ENCODE measurements at regions not wholly inside any gene's neighbourhood (a gene's known extent, or its start where the extent isn't known, plus 50 kb on each side); places are given as distances from the start of the nearest gene placed in this dataset.

DNA sequence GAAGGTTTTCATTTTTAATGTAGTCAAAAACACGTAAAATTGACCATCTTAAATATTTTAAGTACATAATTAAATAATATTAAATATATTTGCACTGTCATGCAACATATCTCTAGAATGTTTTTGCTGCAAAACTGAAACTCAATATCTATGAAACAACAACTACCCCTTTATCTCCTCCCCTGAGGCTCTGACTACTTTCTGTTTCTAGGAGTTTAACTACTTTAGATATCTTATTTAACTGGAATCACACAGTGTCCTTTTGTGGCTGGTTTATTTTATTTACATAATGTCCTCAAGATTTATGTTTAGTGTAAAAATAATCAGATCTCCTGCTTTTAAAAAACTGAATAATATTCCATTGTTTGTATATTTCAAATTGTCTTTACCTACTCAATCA lies 2003.9 kb downstream of the TP53TG3F start:
- no peaks in the 10 kb centered on the region for H3K36me3 Mint-ChIP-seq (ENCODE audit: low read depth)
- no peak overlapping the region for H3K4me3 Mint-ChIP-seq
- H3K27me3 Mint-ChIP-seq: no peaks in the 10 kb centered on the region
- no peak for DNase-seq
- H3K4me1 Mint-ChIP-seq (ENCODE audit: low read depth): no peaks in the 10 kb centered on the region
- peaks cover 38% of the 10 kb centered on the region for H3K9me3 Mint-ChIP-seq
- H3K27ac Mint-ChIP-seq: no peak overlapping the region

DNA sequence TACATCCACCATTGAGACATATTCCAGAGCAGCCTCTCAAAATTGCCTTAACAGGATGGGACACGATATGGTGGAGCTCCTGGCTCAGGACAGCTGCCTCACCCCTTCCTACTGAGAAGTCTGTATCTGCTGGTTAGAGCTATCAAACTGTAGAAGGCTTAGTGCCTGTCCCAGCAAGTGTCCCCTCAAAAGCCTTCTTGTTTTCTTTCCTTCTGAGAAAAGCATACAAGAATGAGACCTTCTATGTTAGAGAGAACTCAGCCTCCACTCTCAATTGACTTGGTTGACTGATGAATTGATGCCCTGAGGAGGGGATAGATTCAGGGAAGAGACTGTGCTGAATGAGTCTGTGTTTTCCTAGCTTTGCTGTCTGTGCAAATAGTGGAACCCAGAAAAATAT lies 2020.9 kb downstream of the TP53TG3F start:
- Mint-ChIP-seq H3K9me3 (peaks cover 40% of the 10 kb centered on the region), H3K4me1 (ENCODE audit: low read depth) (no peaks in the 10 kb centered on the region), H3K4me3 (no peak overlapping the region), H3K27me3 (no peaks in the 10 kb centered on the region), H3K36me3 (ENCODE audit: low read depth) (no peaks in the 10 kb centered on the region), H3K27ac (no peak overlapping the region)
- no peak for DNase-seq

DNA sequence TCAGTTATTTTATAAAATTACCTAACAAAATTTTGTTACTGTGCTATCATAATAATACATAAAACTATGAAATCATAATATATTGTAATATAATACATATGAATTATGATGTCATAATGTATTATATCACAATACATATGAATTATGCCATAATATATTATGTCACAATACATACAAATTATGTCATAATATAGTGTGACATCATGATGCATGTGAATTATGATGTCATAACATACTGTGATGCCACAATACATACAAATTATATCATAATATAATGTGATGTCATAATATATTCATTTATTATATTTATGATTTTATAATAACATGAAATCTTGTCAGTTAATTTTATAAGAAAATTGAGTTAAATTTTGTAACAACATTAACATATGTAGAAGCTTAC lies 2021.6 kb downstream of the TP53TG3F start:
- no peak for DNase-seq

DNA sequence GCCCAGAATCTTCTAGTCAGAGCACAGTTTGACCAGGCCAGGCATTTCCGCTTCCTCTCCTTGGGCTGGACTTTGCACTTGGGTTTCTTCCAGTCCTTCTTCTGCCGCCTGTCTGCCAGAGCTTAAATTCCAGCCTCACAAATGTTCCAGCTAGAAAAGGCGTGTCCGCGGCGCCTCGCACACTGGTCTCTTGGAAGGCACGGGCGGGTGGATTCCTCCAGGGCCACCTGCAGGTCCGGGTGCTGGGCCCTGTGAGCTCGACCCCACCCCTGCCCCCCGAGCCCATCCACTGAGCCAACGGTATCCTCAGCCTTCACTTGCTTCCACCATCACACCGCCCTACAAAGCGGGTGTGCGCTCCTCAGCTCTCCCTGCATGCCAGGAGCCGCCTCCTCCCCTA lies 2026.5 kb downstream of the TP53TG3F start:
- Mint-ChIP-seq H3K4me1 (ENCODE audit: low read depth) (no peaks in the 10 kb centered on the region), H3K9me3 (peaks cover 42% of the 10 kb centered on the region), H3K4me3 (no peak overlapping the region), H3K27ac (no peak overlapping the region), H3K27me3 (no peaks in the 10 kb centered on the region), H3K36me3 (ENCODE audit: low read depth) (no peaks in the 10 kb centered on the region)
- DNase-seq: no peak

More for the DNA sequence above, 2021.6 kb downstream of the TP53TG3F start:
- Mint-ChIP-seq H3K27ac (no peak overlapping the region), H3K27me3 (no peaks in the 10 kb centered on the region), H3K4me1 (ENCODE audit: low read depth) (no peaks in the 10 kb centered on the region), H3K36me3 (ENCODE audit: low read depth) (no peaks in the 10 kb centered on the region), H3K9me3 (peaks cover 34% of the 10 kb centered on the region), H3K4me3 (no peak overlapping the region)

DNA sequence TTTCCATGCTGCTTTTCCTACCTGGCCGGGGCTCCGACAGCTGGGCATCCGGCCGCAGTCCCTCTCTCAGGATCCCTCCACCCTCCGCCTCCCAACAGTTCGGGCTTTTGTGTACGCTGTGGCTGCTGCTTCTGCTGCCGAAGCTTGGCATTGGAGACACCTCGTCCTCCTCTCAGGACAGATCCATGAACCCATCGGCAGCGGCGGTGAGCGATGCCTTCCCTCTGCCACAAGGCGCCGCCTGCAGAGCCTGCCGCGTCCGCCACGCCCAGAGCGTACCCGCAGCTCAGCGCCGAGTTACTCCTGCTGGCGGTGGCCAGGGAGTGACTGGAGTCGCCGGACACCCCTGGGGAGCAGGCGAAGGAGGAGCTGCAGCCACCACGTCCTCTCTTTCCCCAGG lies 2032.8 kb downstream of the TP53TG3F start:
- Mint-ChIP-seq H3K27ac (no peak overlapping the region), H3K36me3 (ENCODE audit: low read depth) (no peaks in the 10 kb centered on the region), H3K4me3 (no peak overlapping the region), H3K9me3 (peaks cover 43% of the 10 kb centered on the region), H3K27me3 (no peaks in the 10 kb centered on the region), H3K4me1 (ENCODE audit: low read depth) (no peaks in the 10 kb centered on the region)
- no peak for DNase-seq

DNA sequence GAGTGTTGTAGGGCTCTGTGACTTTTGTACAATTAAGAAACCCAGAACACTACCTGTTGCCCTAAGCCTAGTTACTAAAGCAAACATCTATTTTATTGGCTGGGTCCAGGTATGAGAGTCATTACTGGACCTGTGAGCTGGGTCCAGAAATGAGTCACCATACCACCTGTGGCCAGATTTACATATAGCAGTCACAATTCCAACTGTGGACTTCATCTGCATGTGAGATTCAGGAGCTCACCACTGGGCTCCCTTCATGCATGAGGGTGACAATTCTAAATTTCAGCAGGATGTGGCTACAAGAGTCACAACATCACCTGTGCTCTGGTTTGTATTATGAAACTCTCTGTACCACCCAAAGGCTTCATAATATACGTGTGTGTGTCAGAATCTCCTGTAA lies 2038.0 kb downstream of the TP53TG3F start:
- H3K36me3 Mint-ChIP-seq (ENCODE audit: low read depth): no peaks in the 10 kb centered on the region
- no peaks in the 10 kb centered on the region for H3K4me1 Mint-ChIP-seq (ENCODE audit: low read depth)
- no peaks in the 10 kb centered on the region for H3K27me3 Mint-ChIP-seq
- no peak overlapping the region for H3K27ac Mint-ChIP-seq
- DNase-seq: no peak
- H3K9me3 Mint-ChIP-seq: peaks cover 52% of the 10 kb centered on the region
- no peak overlapping the region for H3K4me3 Mint-ChIP-seq

DNA sequence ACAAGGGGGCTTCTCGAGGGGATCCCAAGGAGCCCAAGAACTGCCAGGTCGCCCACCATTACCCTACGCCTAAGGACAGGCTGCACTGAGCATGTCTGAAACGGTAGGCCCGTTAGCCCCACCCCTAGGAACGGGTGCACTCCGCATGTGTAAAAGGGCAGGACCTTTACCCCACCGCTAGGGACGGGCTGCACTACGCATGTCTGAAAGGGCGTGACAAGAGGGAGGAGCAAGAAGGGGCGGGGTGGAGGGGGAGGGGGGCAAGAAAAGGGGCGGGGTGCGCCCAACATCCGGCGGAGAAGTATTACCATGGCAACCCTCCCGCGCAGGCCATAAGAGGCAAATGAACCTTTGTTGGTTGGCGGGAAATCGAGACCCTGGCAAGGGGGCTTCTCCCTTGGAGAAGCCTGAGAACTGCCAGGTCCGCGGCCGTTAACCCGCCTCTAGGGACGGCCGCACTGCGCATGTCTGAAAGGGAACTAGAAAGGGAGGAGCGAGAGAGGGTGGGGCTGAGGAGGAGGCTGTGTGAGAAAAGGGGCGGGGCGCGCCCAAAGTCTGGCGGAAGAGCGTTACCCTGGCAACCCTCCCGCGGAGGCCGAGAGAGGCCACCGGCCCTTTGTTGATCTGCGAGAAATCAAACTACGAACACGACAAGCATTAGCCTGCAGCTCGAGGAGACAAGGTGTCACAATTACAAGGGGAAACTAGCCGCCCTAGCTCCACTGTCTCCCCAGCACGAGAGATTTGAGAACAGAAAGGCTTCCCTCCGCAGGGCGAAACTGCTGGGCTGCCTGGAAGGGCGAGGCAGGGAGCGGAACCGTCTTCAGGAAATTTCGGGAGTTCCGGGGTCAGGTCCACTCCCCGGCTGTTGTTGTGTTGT lies 2046.8 kb downstream of the TP53TG3F start:
- DNase-seq: no peak
- Mint-ChIP-seq H3K27ac (no peak overlapping the region), H3K9me3 (peaks cover 36% of the 10 kb centered on the region), H3K27me3 (no peaks in the 10 kb centered on the region), H3K36me3 (ENCODE audit: low read depth) (no peaks in the 10 kb centered on the region), H3K4me1 (ENCODE audit: low read depth) (no peaks in the 10 kb centered on the region), H3K4me3 (no peak overlapping the region)

DNA sequence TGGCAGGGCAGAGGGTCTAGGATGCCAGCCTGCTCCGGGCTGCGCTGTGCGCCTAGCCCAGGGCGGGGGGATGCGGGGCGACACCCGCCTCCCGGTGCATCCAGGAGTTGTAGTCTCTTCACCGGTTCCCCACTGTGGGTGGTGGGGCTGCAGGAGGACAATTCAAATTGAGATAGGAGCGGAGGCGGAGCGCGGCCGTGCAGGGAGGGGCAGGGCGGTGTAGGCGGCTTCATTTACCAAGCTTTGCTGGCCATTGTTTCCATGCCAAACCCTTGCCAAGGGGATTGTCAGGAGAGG lies 2047.4 kb downstream of the TP53TG3F start:
- H3K27me3 Mint-ChIP-seq: no peaks in the 10 kb centered on the region
- no peaks in the 10 kb centered on the region for H3K36me3 Mint-ChIP-seq (ENCODE audit: low read depth)
- H3K27ac Mint-ChIP-seq: no peak overlapping the region
- DNase-seq: no peak
- H3K9me3 Mint-ChIP-seq: peaks cover 37% of the 10 kb centered on the region
- no peak overlapping the region for H3K4me3 Mint-ChIP-seq
- no peaks in the 10 kb centered on the region for H3K4me1 Mint-ChIP-seq (ENCODE audit: low read depth)

DNA sequence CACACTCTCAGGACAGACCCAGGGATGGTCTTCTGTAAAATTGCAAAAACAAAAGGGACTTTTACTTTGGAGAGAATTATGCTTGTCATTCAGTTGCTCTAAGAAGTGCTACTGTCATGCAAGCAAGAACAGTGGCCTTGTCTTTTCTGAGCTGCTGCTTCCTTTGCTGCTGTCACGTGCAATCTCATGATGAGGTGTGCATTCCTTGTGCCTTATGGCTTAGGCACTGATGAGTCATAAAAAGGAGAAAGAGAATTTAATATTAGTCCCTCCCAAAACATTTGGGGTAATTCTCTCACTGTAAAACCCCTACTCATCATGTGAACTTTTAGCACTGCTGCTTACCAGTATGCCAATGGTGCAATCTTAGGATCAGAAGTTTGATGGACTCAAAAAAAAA lies 2051.3 kb downstream of the TP53TG3F start:
- Mint-ChIP-seq H3K27ac (no peak overlapping the region), H3K4me3 (no peak overlapping the region), H3K9me3 (peaks cover 32% of the 10 kb centered on the region), H3K4me1 (ENCODE audit: low read depth) (no peaks in the 10 kb centered on the region), H3K27me3 (no peaks in the 10 kb centered on the region), H3K36me3 (ENCODE audit: low read depth) (no peaks in the 10 kb centered on the region)
- DNase-seq: no peak

- peaks cover 41% of the 10 kb centered on the region for H3K9me3 Mint-ChIP-seq
- no peak for DNase-seq
- no peak overlapping the region for H3K4me3 Mint-ChIP-seq
- H3K27ac Mint-ChIP-seq: no peak overlapping the region
- no peaks in the 10 kb centered on the region for H3K4me1 Mint-ChIP-seq (ENCODE audit: low read depth)
- H3K36me3 Mint-ChIP-seq (ENCODE audit: low read depth): no peaks in the 10 kb centered on the region
- no peaks in the 10 kb centered on the region for H3K27me3 Mint-ChIP-seq
Observed at GRCh38 chr16:35516551-35516950, 2057.1 kb downstream of the TP53TG3F start.

- no peak overlapping the region for H3K4me3 Mint-ChIP-seq
- H3K36me3 Mint-ChIP-seq (ENCODE audit: low read depth): no peaks in the 10 kb centered on the region
- no peaks in the 10 kb centered on the region for H3K4me1 Mint-ChIP-seq (ENCODE audit: low read depth)
- H3K9me3 Mint-ChIP-seq: peaks cover 41% of the 10 kb centered on the region
- no peak overlapping the region for H3K27ac Mint-ChIP-seq
- no peak for DNase-seq
- H3K27me3 Mint-ChIP-seq: no peaks in the 10 kb centered on the region
Observed at GRCh38 chr16:35516971-35517370, 2057.6 kb downstream of the TP53TG3F start.

GRCh38 chr16:35523991-35524390 lies 2064.6 kb downstream of the TP53TG3F start:
- Mint-ChIP-seq H3K4me1 (ENCODE audit: low read depth) (no peaks in the 10 kb centered on the region), H3K36me3 (ENCODE audit: low read depth) (no peaks in the 10 kb centered on the region), H3K4me3 (no peak overlapping the region), H3K27ac (no peak overlapping the region), H3K9me3 (peaks cover 29% of the 10 kb centered on the region), H3K27me3 (no peaks in the 10 kb centered on the region)
- no peak for DNase-seq

DNA sequence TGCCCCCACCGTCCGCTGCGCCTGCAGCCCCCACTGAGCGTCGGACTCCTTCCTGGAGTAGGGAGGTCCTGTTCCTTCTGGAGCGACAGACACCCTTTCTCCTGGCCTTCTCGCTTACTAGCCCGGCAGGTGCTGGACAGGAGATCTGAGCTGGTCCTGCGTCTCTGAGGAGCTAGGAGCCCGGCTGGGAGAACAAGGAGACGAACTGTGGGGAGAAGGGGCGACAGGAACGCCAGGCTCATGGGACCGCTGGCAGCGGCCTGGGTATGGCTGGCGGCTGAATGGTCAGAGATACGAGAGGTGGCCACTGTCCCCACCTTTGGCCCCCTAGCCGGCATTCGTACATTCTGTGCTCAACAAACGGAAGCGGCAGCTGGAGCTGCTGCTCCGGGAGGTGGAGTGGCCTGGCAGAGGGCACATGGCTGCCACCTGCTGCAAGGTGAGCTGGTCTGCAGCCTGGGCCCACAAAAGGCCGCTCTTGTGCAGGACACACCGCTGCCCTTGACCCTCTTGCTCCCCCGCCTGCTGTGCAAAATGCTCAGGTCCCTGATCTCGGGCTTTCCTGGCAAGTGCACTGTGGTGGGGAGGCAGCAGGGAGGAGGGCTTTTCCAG lies 2066.7 kb downstream of the TP53TG3F start:
- H3K36me3 Mint-ChIP-seq (ENCODE audit: low read depth): no peaks in the 10 kb centered on the region
- H3K9me3 Mint-ChIP-seq: peaks cover 21% of the 10 kb centered on the region

DNA sequence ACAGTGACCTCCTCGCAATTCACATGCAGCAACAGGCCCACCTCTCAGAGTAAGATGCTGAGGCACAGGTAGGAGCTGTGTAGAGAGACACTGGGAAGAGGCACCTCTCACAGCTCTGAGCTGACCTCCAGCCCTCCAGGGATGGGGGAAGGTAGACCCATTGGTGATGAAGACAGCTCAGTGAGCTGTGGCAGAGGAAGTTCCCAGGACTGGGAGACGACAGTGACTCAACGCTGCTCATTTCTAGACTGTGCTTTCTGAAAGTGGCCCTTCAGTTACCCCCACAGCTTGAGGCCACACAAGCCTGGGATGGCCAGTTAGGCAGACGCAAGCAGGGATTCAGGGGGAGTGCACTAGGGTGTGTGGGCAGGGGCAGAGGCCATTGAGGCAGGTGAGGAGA lies 2073.2 kb downstream of the TP53TG3F start:
- peaks cover 18% of the 10 kb centered on the region for H3K9me3 Mint-ChIP-seq
- H3K4me1 Mint-ChIP-seq (ENCODE audit: low read depth): no peaks in the 10 kb centered on the region
- no peaks in the 10 kb centered on the region for H3K27me3 Mint-ChIP-seq
- H3K36me3 Mint-ChIP-seq (ENCODE audit: low read depth): no peaks in the 10 kb centered on the region
- DNase-seq: no peak
- no peak overlapping the region for H3K27ac Mint-ChIP-seq
- no peak overlapping the region for H3K4me3 Mint-ChIP-seq

More for the DNA sequence above, 2066.7 kb downstream of the TP53TG3F start:
- no peak for DNase-seq
- no peaks in the 10 kb centered on the region for H3K27me3 Mint-ChIP-seq
- no peak overlapping the region for H3K4me3 Mint-ChIP-seq
- no peaks in the 10 kb centered on the region for H3K4me1 Mint-ChIP-seq (ENCODE audit: low read depth)
- no peak overlapping the region for H3K27ac Mint-ChIP-seq

DNA sequence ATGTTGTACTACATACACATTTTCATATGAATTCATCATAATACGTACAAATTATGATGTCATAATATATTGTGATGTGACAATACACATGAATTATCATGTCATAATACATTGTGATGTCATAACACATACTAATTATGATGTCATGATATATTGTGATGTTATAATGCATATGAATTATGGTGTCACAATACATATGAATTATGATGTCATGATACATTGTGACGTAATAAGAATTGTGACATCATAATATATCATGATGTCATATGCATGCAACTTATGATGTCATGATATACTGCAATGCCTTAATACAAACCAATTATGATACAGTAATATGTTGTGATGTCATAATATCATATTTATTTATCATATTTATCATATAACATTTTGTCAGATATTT lies 2074.3 kb downstream of the TP53TG3F start:
- Mint-ChIP-seq H3K9me3 (peaks cover 16% of the 10 kb centered on the region), H3K4me1 (ENCODE audit: low read depth) (no peaks in the 10 kb centered on the region), H3K4me3 (no peak overlapping the region), H3K27me3 (no peaks in the 10 kb centered on the region), H3K36me3 (ENCODE audit: low read depth) (no peaks in the 10 kb centered on the region), H3K27ac (no peak overlapping the region)
- no peak for DNase-seq
